ENCODE measurements at regions not wholly inside any gene's neighbourhood (a gene's known extent, or its start where the extent isn't known, plus 50 kb on each side); places are given as distances from the start of the nearest gene placed in this dataset.

- no peak for DNase-seq
- intact Hi-C loops (cut with DNase I) = no loop called here
- no peak for ATAC-seq
Measured at GRCh38 chr22:27431896-27432295, 369.7 kb downstream of the MN1 start.

GRCh38 chr22:27433099-27433498 lies 368.5 kb downstream of the MN1 start:
- ATAC-seq (no peak), DNase-seq (no peak)
- intact Hi-C loops (cut with DNase I) = no loop called here

- ATAC-seq = no peak
- intact Hi-C loops (cut with DNase I) = no loop called here
Measured at GRCh38 chr22:27433585-27434190, 367.9 kb downstream of the MN1 start.

GRCh38 chr22:27434898-27435297 lies 366.7 kb downstream of the MN1 start:
- ATAC-seq = peak in 1 of 2 donors; percentile 46
- DNase-seq = no peak
- intact Hi-C loops (cut with DNase I) = no loop called here

More at GRCh38 chr22:27433585-27434190, 367.9 kb downstream of the MN1 start:
- no peak for DNase-seq

GRCh38 chr22:27435844-27436576 lies 365.5 kb downstream of the MN1 start:
- DNase-seq (peak; percentile 73), ATAC-seq (peak; percentile 64 to 85)
- intact Hi-C loops (cut with DNase I) = no loop called here

GRCh38 chr22:27436591-27436990 lies 365.0 kb downstream of the MN1 start:
- ATAC-seq (no peak), DNase-seq (no peak)
- intact Hi-C loops (cut with DNase I) = no loop called here

GRCh38 chr22:27437570-27437969 lies 364.0 kb downstream of the MN1 start:
- ATAC-seq (no peak), DNase-seq (no peak)
- intact Hi-C loops (cut with DNase I) = no loop called here

- intact Hi-C loops (cut with DNase I) = no loop called here
- DNase-seq (peak; percentile 40), ATAC-seq (peak; percentile 33 to 61)
Measured at GRCh38 chr22:27438271-27438980, 363.1 kb downstream of the MN1 start.

GRCh38 chr22:27439131-27439530 lies 362.4 kb downstream of the MN1 start:
- DNase-seq (no peak), ATAC-seq (no peak)
- intact Hi-C loops (cut with DNase I) = no loop called here

- ATAC-seq = no peak
- no peak for DNase-seq
- intact Hi-C loops (cut with DNase I) = no loop called here
Measured at GRCh38 chr22:27440304-27440865, 361.2 kb downstream of the MN1 start.

GRCh38 chr22:27441706-27442475 lies 359.7 kb downstream of the MN1 start:
- DNase-seq = no peak
- intact Hi-C loops (cut with DNase I) = no loop called here
- ATAC-seq = no peak

- no peak for DNase-seq
- ATAC-seq = peak; percentile 24 to 69
- intact Hi-C loops (cut with DNase I) = no loop called here
Measured at GRCh38 chr22:27443306-27443705, 358.2 kb downstream of the MN1 start.

GRCh38 chr22:27445881-27446280 lies 355.7 kb downstream of the MN1 start:
- ATAC-seq = peak in 1 of 2 donors; percentile 64
- DNase-seq = no peak
- intact Hi-C loops (cut with DNase I) = no loop called here

- ATAC-seq (no peak), DNase-seq (no peak)
- intact Hi-C loops (cut with DNase I) = no loop called here
Measured at GRCh38 chr22:27447289-27447688, 354.3 kb downstream of the MN1 start.

- DNase-seq = no peak
- intact Hi-C loops (cut with DNase I) = no loop called here
- ATAC-seq = no peak
Measured at GRCh38 chr22:27450448-27450847, 351.1 kb downstream of the MN1 start.

GRCh38 chr22:27452245-27452644 lies 349.3 kb downstream of the MN1 start:
- intact Hi-C loops (cut with DNase I) = no loop called here
- DNase-seq = no peak
- no peak for ATAC-seq

GRCh38 chr22:27452922-27453321 lies 348.6 kb downstream of the MN1 start:
- no peak for ATAC-seq
- intact Hi-C loops (cut with DNase I) = no loop called here
- DNase-seq = no peak

GRCh38 chr22:27453725-27454124 lies 347.8 kb downstream of the MN1 start:
- ATAC-seq (no peak), DNase-seq (no peak)
- intact Hi-C loops (cut with DNase I) = no loop called here

- DNase-seq = no peak
- intact Hi-C loops (cut with DNase I) = no loop called here
Measured at GRCh38 chr22:27454807-27455450, 346.6 kb downstream of the MN1 start.

More at GRCh38 chr22:27454807-27455450, 346.6 kb downstream of the MN1 start:
- ATAC-seq = no peak
